T47D (cell line): ENCODE measurements at regions not wholly inside any gene's neighbourhood (a gene's known extent, or its start where the extent isn't known, plus 50 kb on each side); places are given as distances from the start of the nearest gene placed in this dataset.

ENCODE experiments used
- DNase-seq, 2 experiments: peaks; one replicate each; pipeline versions ENCODE4 v3.0.0 to v3.0.0-alpha.2; 2011 to 2012; ENCODE audit warnings: low read depth in 1 of 2, low spot score in 1 of 2
- JUND ChIP-seq: IDR thresholded peaks from 2 replicates; pipeline ENCODE4 v1.6.1; 2012; ENCODE audit warnings: low read depth
- in situ Hi-C: cut with HindIII; loops from 2 replicates; pipeline ENCODE4 v1.10.0; 2016; ENCODE audit warnings: low sequenced_read_pairs, low pct_unique_long_range_greater_than_20kb

DNA sequence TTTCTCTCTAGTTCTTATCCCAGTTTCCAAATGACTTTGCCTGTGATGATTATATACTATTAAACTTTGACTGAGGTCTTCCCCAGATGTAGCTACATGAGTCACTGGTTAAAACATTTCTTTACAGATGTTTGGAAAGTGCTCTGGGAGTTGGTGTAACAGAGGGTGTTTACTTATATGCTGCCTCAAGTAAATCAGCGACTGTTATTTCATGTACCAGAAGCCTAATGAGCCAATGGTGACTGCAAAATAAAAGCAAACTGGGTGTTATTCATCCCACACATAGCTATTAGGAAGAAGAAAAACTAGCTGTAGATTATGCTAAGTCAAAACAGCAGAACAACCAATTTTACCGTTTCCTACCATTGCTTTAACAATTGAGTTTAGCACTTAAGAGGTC lies 929.7 kb upstream of the SEMA6A start:
- in situ Hi-C loops = no loop called here
- no peak for DNase-seq
- TF ChIP-seq JUND = no peak

- peak in 1 of 2 experiments; percentile 20 for DNase-seq
- in situ Hi-C loops = no loop called here
- TF ChIP-seq JUND = no peak
Measured at GRCh38 chr5:117497601-117498000, 923.0 kb upstream of the SEMA6A start.

DNA sequence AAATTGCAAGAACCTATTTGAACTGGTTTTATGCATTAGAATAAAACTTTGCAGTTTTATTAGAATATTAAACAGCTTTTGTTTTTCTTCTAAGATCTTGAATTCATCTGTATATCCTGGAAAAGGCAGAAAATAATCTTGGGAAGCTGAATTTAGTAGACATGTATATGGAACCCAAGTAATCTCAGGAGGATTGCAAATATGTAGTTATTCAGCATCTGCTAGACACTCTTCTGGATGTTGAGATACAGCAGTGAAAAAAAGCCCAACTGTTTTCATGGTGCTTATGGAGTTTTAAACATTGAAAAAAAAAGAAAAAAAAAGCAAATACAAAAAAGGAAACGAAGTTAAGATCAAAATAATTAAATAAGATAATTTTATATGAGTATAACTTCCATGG lies 922.2 kb upstream of the SEMA6A start:
- in situ Hi-C loops = no loop called here
- TF ChIP-seq JUND = no peak
- no peak for DNase-seq

DNA sequence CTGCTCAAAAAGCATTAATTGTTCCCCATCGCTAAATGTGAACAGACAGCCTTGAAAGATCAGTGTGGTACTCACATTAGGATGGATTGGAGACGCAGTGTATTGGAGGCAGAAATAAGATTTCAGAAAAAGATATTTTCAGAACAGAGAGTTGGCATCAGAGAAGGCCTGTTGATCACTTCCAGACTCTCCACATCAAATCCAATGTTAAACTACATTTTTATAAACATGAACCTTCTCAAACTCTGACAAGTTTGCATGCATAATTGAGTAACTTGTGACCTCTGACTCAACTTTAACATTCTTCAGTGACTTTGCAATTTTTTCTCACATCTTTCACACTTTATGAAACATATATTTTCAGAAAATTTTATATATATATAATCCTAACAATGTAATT lies 919.6 kb upstream of the SEMA6A start:
- no peak for TF ChIP-seq JUND
- in situ Hi-C loops = no loop called here
- no peak for DNase-seq

- TF ChIP-seq JUND = no peak
- in situ Hi-C loops = no loop called here
- DNase-seq = peak in 1 of 2 experiments; percentile 47
Measured at GRCh38 chr5:117488976-117489500, 914.4 kb upstream of the SEMA6A start.

GRCh38 chr5:117487556-117487955 lies 912.9 kb upstream of the SEMA6A start:
- in situ Hi-C loops = no loop called here
- DNase-seq = no peak
- TF ChIP-seq JUND = no peak

GRCh38 chr5:117486879-117487391 lies 912.3 kb upstream of the SEMA6A start:
- peak in 1 of 2 experiments; percentile 39 for DNase-seq
- in situ Hi-C loops = no loop called here
- no peak for TF ChIP-seq JUND

DNA sequence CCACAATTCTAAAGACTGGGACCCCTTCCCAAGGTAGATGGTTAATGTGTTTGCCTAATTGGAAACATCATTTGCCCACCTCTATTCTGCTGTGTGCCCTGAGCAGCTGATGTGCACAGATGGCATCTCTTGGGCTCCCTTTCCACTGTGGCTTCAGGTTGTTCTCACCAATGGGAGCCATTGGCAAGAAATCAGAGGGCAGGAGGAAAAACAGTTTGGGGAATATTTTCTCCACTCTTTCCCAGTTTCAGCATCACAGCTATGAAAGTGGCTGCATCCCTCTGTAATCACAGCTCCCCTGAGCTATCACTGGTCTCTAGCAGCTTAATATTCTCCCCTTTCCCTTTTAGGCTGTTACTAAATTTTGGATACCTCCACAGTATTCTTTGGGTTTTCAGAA lies 911.6 kb upstream of the SEMA6A start:
- in situ Hi-C loops = no loop called here
- DNase-seq = no peak
- TF ChIP-seq JUND = no peak

DNA sequence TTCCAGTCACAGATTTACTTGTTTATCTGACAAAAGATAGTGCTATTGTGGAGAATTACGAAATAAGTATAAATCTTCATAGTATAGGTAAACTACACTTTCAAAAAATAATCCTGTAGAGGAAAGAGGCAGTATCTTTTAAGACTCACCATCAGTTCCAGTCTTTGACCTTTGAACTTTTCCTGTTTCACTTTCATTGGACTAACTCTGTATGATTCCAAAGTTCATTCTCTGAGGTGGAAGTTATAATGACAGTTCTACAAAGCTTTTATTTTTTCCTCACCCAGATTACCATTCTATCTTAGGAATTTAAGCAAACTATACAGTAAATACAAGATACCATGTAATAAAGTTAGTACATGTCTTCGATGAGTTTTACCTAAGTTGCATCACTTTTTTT lies 901.3 kb upstream of the SEMA6A start:
- DNase-seq = no peak
- no peak for TF ChIP-seq JUND
- in situ Hi-C loops = no loop called here

DNA sequence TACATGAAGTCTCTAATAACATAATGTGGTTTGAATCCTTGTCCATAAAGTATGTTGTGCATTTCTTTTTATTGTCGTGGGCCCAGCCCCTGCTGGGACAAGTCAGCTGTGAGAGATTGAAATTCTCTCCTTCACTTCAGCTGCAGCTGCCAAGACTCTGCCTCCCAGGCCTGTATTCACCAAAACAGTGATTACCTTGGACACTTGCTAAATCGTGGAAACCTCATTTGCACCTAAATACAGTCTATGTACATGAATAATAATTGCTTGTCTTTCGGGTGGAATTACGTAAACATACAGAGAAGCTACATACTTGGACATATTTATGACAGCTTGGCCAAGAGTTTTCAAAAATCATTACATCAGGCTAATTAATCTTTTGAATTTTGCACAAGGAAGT lies 898.5 kb upstream of the SEMA6A start:
- TF ChIP-seq JUND = no peak
- in situ Hi-C loops = no loop called here

GRCh38 chr5:117463881-117464570 lies 889.4 kb upstream of the SEMA6A start:
- in situ Hi-C loops = no loop called here
- DNase-seq = no peak
- TF ChIP-seq JUND = no peak

More for the DNA sequence above, 898.5 kb upstream of the SEMA6A start:
- DNase-seq = no peak

GRCh38 chr5:117461966-117462365 lies 887.3 kb upstream of the SEMA6A start:
- TF ChIP-seq JUND = no peak
- in situ Hi-C loops = no loop called here
- DNase-seq = no peak

GRCh38 chr5:117461403-117461802 lies 886.8 kb upstream of the SEMA6A start:
- no peak for DNase-seq
- in situ Hi-C loops = no loop called here
- no peak for TF ChIP-seq JUND

- in situ Hi-C loops = no loop called here
Measured at GRCh38 chr5:117457656-117458055, 883.0 kb upstream of the SEMA6A start.

More at GRCh38 chr5:117457656-117458055, 883.0 kb upstream of the SEMA6A start:
- no peak for TF ChIP-seq JUND
- no peak for DNase-seq
